Caco-2 (cell line): ENCODE measurements at regions not wholly inside any gene's neighbourhood (a gene's known extent, or its start where the extent isn't known, plus 50 kb on each side); places are given as distances from the start of the nearest gene placed in this dataset.

ENCODE experiments used
- BruUV-seq: library from RNA; stranded (reverse); fragments of 400-500 nt; replicated peaks from 2 replicates; lab custom pipeline; 2021; lab: Mats Ljungman, UMichigan
- CTCF ChIA-PET: fragments of 300-600 bp; sonication (Branson Sonifier 250); formaldehyde crosslinking; loops from one replicate; lab custom pipeline; 2022; ENCODE audit warnings: antibody characterized with exemption; lab: Charles Lee
- POLR2A ChIA-PET: fragments of 300-600 bp; sonication (Branson Sonifier 250); formaldehyde crosslinking; loops from one replicate; lab custom pipeline; 2022; ENCODE audit warnings: antibody characterized with exemption; lab: Charles Lee
- DNase-seq, 2 experiments: peaks; one replicate each; pipeline versions ENCODE4 v3.0.0 to v3.0.0-alpha.2; 2020 to 2022
- H3K27me3 ChIP-seq: replicated peaks from 2 replicates; pipeline ENCODE4 v1.6.0; 2011; ENCODE audit warnings: low read length; ENCODE audit not compliant: control insufficient read depth, insufficient read depth
- H3K36me3 ChIP-seq: 2 replicates; pipeline ENCODE4 v1.5.1; 2011; ENCODE audit warnings: low read length; ENCODE audit not compliant: control insufficient read depth, insufficient read depth
- H3K4me1 ChIP-seq: fragments of 250-450 bp; sonication (Bioruptor Pico); 2 replicates; pipeline ENCODE4 v1.5.1; 2020; ENCODE audit warnings: mild to moderate bottlenecking
- H3K4me3 ChIP-seq: 2 replicates; pipeline ENCODE4 v1.5.1; 2011; ENCODE audit warnings: low read depth, mild to moderate bottlenecking, control low read depth, low read length
- H3K9me3 ChIP-seq: fragments of 250-450 bp; sonication (Bioruptor Pico); 2 replicates; pipeline ENCODE4 v1.5.1; 2020; ENCODE audit warnings: mild to moderate bottlenecking, moderate library complexity
- H3K27ac Mint-ChIP-seq: one replicate; pipeline ENCODE4 v1.8.0; 2022; ENCODE audit warnings: mixed read lengths; ENCODE audit not compliant: unreplicated experiment
- H3K27me3 Mint-ChIP-seq: one replicate; pipeline ENCODE4 v1.8.0; 2022; ENCODE audit warnings: mixed read lengths; ENCODE audit not compliant: insufficient read depth, unreplicated experiment
- H3K36me3 Mint-ChIP-seq: one replicate; pipeline ENCODE4 v1.8.0; 2022; ENCODE audit warnings: mild to moderate bottlenecking, mixed read lengths; ENCODE audit not compliant: insufficient read depth, unreplicated experiment
- H3K4me1 Mint-ChIP-seq: one replicate; pipeline ENCODE4 v1.8.0; 2022; ENCODE audit warnings: low read depth, mixed read lengths; ENCODE audit not compliant: unreplicated experiment
- H3K4me3 Mint-ChIP-seq: one replicate; pipeline ENCODE4 v1.8.0; 2022; ENCODE audit warnings: mild to moderate bottlenecking, moderate library complexity, mixed read lengths; ENCODE audit not compliant: unreplicated experiment
- H3K9me3 Mint-ChIP-seq: one replicate; pipeline ENCODE4 v1.8.0; 2022; ENCODE audit warnings: mixed read lengths; ENCODE audit not compliant: unreplicated experiment
- intact Hi-C: fragments of 100-400 bp; cut with micrococcal nuclease; formaldehyde crosslinking; loops from one replicate; pipeline ENCODE4 v1.10.0; 2022; ENCODE audit not compliant: unreplicated experiment
- TF ChIP-seq, protein P1 (sequence below), 2 experiments: fragments of 200-600 bp in 1 of 2; IDR thresholded peaks; 1 replicate in 1 of 2; 2 replicates in 1 of 2; pipeline versions ENCODE4 v1.5.1 to v1.8.0; 2011 to 2022; ENCODE audit warnings: antibody characterized with exemption in 1 of 2, control low read depth in 1 of 2, inconsistent platforms in 1 of 2, low read depth in 1 of 2, low read length in 1 of 2, mild to moderate bottlenecking in 1 of 2, moderate library complexity in 1 of 2; ENCODE audit not compliant: insufficient read depth in 1 of 2, severe bottlenecking in 1 of 2, unreplicated experiment in 1 of 2

- no peak overlapping the region for H3K4me3 Mint-ChIP-seq
- intact Hi-C loops: loop anchor here (10.0 kb wide), 1 partner anchor 193 kb away; no protein-coding TSS in a partner anchor
- H3K4me3 ChIP-seq: no peak overlapping the region
- BruUV-seq: no TSS peak
- peaks cover 19% of the 10 kb centered on the region for H3K4me1 ChIP-seq
- no peaks in the 10 kb centered on the region for H3K9me3 ChIP-seq
- H3K4me1 Mint-ChIP-seq: peaks cover 26% of the 10 kb centered on the region
- no peak overlapping the region for H3K27ac Mint-ChIP-seq
- TF ChIP-seq, protein P1, sequence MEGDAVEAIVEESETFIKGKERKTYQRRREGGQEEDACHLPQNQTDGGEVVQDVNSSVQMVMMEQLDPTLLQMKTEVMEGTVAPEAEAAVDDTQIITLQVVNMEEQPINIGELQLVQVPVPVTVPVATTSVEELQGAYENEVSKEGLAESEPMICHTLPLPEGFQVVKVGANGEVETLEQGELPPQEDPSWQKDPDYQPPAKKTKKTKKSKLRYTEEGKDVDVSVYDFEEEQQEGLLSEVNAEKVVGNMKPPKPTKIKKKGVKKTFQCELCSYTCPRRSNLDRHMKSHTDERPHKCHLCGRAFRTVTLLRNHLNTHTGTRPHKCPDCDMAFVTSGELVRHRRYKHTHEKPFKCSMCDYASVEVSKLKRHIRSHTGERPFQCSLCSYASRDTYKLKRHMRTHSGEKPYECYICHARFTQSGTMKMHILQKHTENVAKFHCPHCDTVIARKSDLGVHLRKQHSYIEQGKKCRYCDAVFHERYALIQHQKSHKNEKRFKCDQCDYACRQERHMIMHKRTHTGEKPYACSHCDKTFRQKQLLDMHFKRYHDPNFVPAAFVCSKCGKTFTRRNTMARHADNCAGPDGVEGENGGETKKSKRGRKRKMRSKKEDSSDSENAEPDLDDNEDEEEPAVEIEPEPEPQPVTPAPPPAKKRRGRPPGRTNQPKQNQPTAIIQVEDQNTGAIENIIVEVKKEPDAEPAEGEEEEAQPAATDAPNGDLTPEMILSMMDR (IDR thresholded peaks at IDR 0.05; ENCODE audit: insufficient read depth in 1 of 2, low read depth in 1 of 2, low read length in 1 of 2, severe bottlenecking in 1 of 2, unreplicated experiment in 1 of 2): no peak
- no peaks in the 10 kb centered on the region for H3K27me3 ChIP-seq
- CTCF ChIA-PET: no interaction called here
- H3K36me3 Mint-ChIP-seq: peaks cover 11% of the 10 kb centered on the region
- POLR2A ChIA-PET: no interaction called here
- no peaks in the 10 kb centered on the region for H3K36me3 ChIP-seq
- no peaks in the 10 kb centered on the region for H3K27me3 Mint-ChIP-seq
- H3K9me3 Mint-ChIP-seq: no peaks in the 10 kb centered on the region
- no peak for DNase-seq
Observed at GRCh38 chr3:193978030-193978429, 157.9 kb upstream of the HES1 start.

DNA sequence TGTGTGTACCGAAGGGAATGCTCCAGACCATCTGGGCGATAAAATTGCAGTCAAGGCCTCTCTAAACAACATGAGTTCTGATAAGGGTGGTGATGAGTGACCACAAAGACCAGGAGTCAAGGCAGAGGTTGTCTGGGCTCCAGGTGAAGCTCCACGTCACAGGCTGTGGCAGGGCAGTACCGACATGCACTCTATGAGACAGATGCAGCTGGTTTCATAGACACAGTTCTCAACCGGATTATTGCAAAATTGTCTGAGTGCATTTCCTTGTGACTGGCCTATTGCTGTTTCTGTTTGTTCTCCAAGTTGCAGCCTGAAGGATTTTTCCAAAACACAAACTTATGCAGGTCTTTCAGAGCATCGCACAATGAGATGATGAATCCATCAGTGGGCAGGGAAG lies 157.5 kb upstream of the HES1 start:
- intact Hi-C loops: loop anchor here (10.0 kb wide), 1 partner anchor 194 kb away; no protein-coding TSS in a partner anchor
- Histone ChIP-seq H3K4me1 (peaks cover 19% of the 10 kb centered on the region), H3K4me3 (no peak overlapping the region), H3K27me3 (no peaks in the 10 kb centered on the region), H3K36me3 (no peaks in the 10 kb centered on the region), H3K9me3 (no peaks in the 10 kb centered on the region)
- BruUV-seq: no TSS peak
- H3K4me3 Mint-ChIP-seq: no peak overlapping the region
- no peak for DNase-seq
- H3K36me3 Mint-ChIP-seq: peaks cover 11% of the 10 kb centered on the region
- H3K4me1 Mint-ChIP-seq: peaks cover 26% of the 10 kb centered on the region
- ChIA-PET CTCF (no interaction called here), POLR2A (no interaction called here)
- H3K27ac Mint-ChIP-seq: no peak overlapping the region
- no peaks in the 10 kb centered on the region for H3K27me3 Mint-ChIP-seq
- no peaks in the 10 kb centered on the region for H3K9me3 Mint-ChIP-seq
- TF ChIP-seq, protein P1 (IDR thresholded peaks at IDR 0.05; ENCODE audit: insufficient read depth in 1 of 2, low read depth in 1 of 2, low read length in 1 of 2, severe bottlenecking in 1 of 2, unreplicated experiment in 1 of 2): no peak

DNA sequence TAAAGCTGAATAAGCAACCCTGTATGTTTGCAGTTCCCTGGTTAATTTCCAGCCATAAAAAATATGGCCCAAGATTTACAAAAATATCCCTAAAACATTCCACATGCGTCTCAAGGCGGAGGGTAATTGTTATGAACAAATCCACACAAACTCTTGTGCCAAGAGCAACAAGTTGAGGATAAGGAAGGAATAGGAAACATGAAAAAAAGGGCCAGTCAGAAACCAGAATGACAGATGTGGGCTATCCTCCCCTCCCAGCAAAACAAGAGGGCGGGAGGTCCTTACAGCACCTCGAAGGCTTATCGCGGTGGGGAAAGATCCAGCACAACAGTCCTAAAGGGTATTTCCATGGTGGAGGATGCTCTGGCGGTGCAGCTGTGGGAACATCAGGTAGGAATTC lies 155.6 kb upstream of the HES1 start:
- DNase-seq: no peak
- POLR2A ChIA-PET: no interaction called here
- H3K9me3 ChIP-seq: no peaks in the 10 kb centered on the region
- no peaks in the 10 kb centered on the region for H3K27me3 ChIP-seq
- TF ChIP-seq, protein P1 (IDR thresholded peaks at IDR 0.05; ENCODE audit: insufficient read depth in 1 of 2, low read depth in 1 of 2, low read length in 1 of 2, severe bottlenecking in 1 of 2, unreplicated experiment in 1 of 2): no peak
- no peak overlapping the region for H3K4me3 Mint-ChIP-seq
- no peaks in the 10 kb centered on the region for H3K36me3 ChIP-seq
- H3K9me3 Mint-ChIP-seq: no peaks in the 10 kb centered on the region
- peaks cover 12% of the 10 kb centered on the region for H3K4me1 ChIP-seq
- intact Hi-C loops: no loop called here
- no peak overlapping the region for H3K4me3 ChIP-seq
- H3K27me3 Mint-ChIP-seq: no peaks in the 10 kb centered on the region
- BruUV-seq: no TSS peak
- peaks cover 7% of the 10 kb centered on the region for H3K36me3 Mint-ChIP-seq
- no peak overlapping the region for H3K27ac Mint-ChIP-seq
- H3K4me1 Mint-ChIP-seq: peaks cover 17% of the 10 kb centered on the region
- CTCF ChIA-PET: no interaction called here
